RWPE1 (cell line): ENCODE measurements at regions not wholly inside any gene's neighbourhood (a gene's known extent, or its start where the extent isn't known, plus 50 kb on each side); places are given as distances from the start of the nearest gene placed in this dataset.

ENCODE experiments used
- CTCF ChIA-PET: fragments of 350-600 bp; sonication (Branson Sonifier 250); formaldehyde crosslinking; extraction: SDS; loops from one replicate; lab custom pipeline; 2021; lab: Yijun Ruan, JAX
- POLR2A ChIA-PET: fragments of 400-600 bp; formaldehyde crosslinking; extraction: SDS; loops from one replicate; lab custom pipeline; 2020; ENCODE audit warnings: antibody characterized with exemption; ENCODE audit not compliant: low non-redundant PET; lab: Yijun Ruan, JAX
- DNase-seq: peaks from one replicate; pipeline ENCODE4 v3.0.0; 2012; ENCODE audit warnings: low spot score
- H3K27ac ChIP-seq: fragments of 450-650 bp; 2 replicates; pipeline ENCODE4 v1.5.1; 2017
- TF ChIP-seq, protein P1 (sequence below): fragments of 450-650 bp; conservative IDR thresholded peaks from 2 replicates; pipeline ENCODE4 v1.5.1; 2017; ENCODE audit warnings: low read depth, mild to moderate bottlenecking

DNA sequence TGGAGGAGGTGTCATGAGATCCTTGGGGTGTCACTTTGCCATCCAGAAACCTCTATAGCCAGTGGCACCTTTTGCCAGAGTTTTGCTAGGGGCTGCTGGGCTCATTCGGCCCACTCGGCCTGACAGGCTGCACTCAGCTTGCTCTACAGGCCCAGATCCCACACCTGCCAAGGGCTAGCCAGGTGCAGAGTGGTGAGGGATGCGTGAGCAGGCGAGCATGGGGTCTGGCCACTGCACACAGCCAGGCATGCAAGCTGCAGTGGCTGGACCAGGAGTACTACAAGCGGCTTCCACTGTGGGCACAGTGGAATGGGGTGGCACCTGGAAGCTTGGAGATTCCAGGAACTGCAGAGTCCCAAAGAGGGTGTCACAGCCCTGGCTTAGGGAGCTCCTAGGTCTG lies 372.7 kb downstream of the CHSY3 start:
- POLR2A ChIA-PET: no interaction called here
- DNase-seq: no peak
- CTCF ChIA-PET: no interaction called here
- H3K27ac ChIP-seq: no peak overlapping the region
- TF ChIP-seq, protein P1, sequence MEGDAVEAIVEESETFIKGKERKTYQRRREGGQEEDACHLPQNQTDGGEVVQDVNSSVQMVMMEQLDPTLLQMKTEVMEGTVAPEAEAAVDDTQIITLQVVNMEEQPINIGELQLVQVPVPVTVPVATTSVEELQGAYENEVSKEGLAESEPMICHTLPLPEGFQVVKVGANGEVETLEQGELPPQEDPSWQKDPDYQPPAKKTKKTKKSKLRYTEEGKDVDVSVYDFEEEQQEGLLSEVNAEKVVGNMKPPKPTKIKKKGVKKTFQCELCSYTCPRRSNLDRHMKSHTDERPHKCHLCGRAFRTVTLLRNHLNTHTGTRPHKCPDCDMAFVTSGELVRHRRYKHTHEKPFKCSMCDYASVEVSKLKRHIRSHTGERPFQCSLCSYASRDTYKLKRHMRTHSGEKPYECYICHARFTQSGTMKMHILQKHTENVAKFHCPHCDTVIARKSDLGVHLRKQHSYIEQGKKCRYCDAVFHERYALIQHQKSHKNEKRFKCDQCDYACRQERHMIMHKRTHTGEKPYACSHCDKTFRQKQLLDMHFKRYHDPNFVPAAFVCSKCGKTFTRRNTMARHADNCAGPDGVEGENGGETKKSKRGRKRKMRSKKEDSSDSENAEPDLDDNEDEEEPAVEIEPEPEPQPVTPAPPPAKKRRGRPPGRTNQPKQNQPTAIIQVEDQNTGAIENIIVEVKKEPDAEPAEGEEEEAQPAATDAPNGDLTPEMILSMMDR: no peak

DNA sequence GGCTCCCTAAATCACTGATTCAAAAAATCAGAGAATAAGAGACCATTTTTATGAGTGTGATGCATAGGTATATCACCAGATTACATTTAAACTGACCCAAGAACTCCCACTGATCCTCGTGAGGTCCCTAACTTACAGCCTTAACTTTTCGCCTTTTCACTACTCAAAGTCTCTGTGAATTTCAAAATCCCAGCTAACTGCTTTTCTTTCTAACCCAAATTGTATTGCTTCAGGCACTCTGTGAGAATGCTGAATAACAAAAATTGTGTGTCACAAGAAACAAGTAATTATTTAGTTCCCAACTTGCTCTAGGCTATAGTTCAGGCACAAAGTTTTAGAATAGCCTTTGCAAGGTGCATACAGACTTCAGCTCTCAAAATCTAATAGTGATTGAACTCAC lies 368.6 kb downstream of the CHSY3 start:
- H3K27ac ChIP-seq: no peak overlapping the region
- TF ChIP-seq, protein P1: no peak
- ChIA-PET CTCF (no interaction called here), POLR2A (no interaction called here)
- DNase-seq: no peak

DNA sequence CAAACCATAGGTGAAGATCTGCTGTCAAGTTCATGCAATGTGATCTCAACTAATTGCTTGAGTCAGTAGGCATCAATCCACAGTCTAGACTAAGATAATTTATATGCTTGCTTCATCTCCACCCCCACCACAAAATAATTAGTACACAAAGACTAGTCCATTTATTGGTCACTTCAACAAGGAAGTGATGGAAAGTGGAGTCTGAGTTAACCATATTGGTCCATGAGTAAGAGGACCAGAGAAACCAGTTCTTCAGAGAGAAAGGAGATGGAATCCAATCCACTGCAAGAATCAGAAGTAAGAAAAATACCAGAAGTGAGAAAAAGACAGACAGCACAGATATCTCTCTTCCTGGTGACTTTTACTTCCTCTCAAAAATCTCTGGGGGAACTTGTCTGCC lies 366.5 kb downstream of the CHSY3 start:
- DNase-seq: no peak
- H3K27ac ChIP-seq: no peak overlapping the region
- TF ChIP-seq, protein P1: no peak
- POLR2A ChIA-PET: no interaction called here
- CTCF ChIA-PET: no interaction called here

DNA sequence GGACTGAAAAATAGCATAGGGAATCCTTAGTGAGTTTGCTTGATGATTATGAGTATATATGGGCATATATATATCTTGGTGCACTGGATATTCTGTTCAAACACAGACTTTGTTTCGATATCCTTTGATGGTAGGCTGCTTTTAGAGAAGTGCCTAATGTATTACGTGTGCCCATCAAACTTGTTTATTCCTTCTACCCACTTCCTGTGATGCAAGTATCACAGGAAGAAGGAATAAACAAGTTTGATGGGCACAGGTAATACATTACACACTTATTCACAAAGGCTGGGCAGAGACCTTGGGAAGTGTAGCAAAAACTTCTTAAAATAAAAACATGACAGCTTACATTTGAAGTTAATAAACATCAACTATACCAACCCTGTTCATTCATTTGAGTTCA lies 364.2 kb downstream of the CHSY3 start:
- ChIA-PET POLR2A (no interaction called here), CTCF (no interaction called here)
- H3K27ac ChIP-seq: no peak overlapping the region
- TF ChIP-seq, protein P1: no peak
- no peak for DNase-seq

DNA sequence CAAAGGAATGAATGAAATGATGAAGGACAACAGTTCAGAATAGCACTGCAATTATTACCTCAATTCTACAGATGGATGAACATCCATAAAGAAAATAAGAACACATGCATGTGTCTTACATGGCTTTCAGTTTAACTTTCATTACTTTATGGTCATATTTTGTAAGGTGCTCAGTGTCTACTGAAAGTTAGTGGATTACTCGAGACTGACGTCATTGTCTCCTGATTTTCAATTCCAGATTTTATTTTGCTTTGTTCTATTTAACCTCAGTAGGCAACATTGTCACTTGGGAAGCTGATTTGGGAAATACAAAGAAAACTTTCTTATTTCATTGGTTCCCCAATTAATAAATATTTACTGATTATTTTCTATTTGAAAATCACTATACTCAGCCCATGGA lies 363.7 kb downstream of the CHSY3 start:
- DNase-seq: no peak
- ChIA-PET CTCF (no interaction called here), POLR2A (no interaction called here)
- H3K27ac ChIP-seq: no peak overlapping the region
- TF ChIP-seq, protein P1: no peak

DNA sequence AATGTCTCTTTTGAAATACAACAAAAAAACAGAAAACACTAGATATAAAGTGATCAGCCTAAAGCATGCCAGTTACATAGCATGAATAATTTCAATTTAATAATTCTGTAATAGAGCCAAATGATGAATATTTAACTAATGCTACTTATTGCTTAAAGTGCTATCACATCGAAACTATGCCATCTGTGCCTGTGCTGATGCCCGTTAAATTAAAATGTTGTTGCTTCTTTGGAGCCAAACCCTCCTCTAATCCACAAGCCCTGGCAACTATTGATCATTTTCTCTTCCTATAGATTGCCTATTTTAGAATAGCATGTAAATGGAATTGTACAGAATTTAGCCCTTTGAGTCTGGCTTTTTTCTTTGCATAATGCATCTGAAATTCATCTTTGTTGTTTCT lies 356.2 kb downstream of the CHSY3 start:
- H3K27ac ChIP-seq: no peak overlapping the region
- ChIA-PET CTCF (interaction anchor here (0.7 kb wide), 1 partner anchor 358 kb away, joined by 3 read pairs; no protein-coding TSS in a partner anchor), POLR2A (no interaction called here)
- no peak for DNase-seq
- TF ChIP-seq, protein P1: no peak

DNA sequence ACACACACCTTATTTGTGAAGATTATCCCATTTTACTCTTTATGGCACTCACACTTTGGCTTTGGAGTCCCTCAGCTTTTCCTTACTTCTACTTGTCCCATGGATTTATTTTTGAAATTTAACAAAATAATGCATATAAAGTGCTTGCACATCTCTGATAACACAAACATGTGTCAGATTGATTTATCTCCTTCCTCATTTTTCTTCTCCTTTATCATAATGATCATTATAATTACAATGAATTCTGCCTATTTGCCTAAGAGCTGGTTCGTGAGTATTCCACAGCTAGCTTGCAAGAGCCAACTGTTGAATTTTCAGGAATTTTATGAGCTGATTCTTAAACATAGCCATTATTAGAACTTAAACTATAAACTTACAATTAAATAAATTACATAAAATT lies 347.7 kb downstream of the CHSY3 start:
- CTCF ChIA-PET: no interaction called here
- TF ChIP-seq, protein P1: no peak

More for the DNA sequence above, 347.7 kb downstream of the CHSY3 start:
- no peak for DNase-seq
- H3K27ac ChIP-seq: no peak overlapping the region
- POLR2A ChIA-PET: no interaction called here
